ENCODE measurements at regions not wholly inside any gene's neighbourhood (a gene's known extent, or its start where the extent isn't known, plus 50 kb on each side); places are given as distances from the start of the nearest gene placed in this dataset.

DNA sequence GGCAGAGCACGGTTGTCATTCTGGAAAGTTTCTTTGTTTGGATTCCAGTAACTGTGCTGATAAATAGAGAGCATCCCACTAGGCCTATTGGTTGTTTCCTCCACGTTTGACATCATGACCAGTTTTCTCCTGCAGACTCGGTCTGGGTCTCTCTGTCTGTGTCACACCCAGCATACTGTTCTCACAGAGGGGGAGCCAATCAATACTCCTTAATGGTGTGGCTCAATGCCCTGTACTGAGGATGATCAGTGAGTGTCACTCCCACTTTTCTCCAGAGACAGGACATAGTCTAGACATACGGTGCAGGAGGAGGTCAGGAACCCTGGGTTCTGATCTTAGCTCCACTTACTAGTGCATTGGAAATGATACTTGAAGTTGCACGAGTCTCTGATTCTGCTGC, 88.2 kb upstream of the BLID start:
- no peak for DNase-seq
- intact Hi-C loops (cut with DNase I; ENCODE audit: low total_unique reads), result loop anchor here (5.0 kb wide), 1 partner anchor 547 kb away; no protein-coding TSS in a partner anchor
- Histone ChIP-seq H3K9me3 (no peaks in the 10 kb centered on the region), H3K27ac (no peak overlapping the region), H3K4me1 (peaks cover 4 to 47% (median 20%) of the 10 kb centered on the region in 4 donors), H3K27me3 (peaks cover 0 to 7% (median 0%) of the 10 kb centered on the region in 3 donors), H3K36me3 (no peaks in the 10 kb centered on the region), H3K4me3 (no peak overlapping the region)
- TF ChIP-seq POLR2AphosphoS5 (IDR thresholded peaks at IDR 0.05) (no peak), POLR2A (IDR thresholded peaks at IDR 0.05) (no peak), EP300 (IDR thresholded peaks at IDR 0.05) (no peak)
- TF ChIP-seq, protein P1, sequence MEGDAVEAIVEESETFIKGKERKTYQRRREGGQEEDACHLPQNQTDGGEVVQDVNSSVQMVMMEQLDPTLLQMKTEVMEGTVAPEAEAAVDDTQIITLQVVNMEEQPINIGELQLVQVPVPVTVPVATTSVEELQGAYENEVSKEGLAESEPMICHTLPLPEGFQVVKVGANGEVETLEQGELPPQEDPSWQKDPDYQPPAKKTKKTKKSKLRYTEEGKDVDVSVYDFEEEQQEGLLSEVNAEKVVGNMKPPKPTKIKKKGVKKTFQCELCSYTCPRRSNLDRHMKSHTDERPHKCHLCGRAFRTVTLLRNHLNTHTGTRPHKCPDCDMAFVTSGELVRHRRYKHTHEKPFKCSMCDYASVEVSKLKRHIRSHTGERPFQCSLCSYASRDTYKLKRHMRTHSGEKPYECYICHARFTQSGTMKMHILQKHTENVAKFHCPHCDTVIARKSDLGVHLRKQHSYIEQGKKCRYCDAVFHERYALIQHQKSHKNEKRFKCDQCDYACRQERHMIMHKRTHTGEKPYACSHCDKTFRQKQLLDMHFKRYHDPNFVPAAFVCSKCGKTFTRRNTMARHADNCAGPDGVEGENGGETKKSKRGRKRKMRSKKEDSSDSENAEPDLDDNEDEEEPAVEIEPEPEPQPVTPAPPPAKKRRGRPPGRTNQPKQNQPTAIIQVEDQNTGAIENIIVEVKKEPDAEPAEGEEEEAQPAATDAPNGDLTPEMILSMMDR (IDR thresholded peaks at IDR 0.05), result no peak
- 54 to 67% (median 57%) methylated on average over 5 of the region's 5 CpGs for WGBS, 5 donors

DNA sequence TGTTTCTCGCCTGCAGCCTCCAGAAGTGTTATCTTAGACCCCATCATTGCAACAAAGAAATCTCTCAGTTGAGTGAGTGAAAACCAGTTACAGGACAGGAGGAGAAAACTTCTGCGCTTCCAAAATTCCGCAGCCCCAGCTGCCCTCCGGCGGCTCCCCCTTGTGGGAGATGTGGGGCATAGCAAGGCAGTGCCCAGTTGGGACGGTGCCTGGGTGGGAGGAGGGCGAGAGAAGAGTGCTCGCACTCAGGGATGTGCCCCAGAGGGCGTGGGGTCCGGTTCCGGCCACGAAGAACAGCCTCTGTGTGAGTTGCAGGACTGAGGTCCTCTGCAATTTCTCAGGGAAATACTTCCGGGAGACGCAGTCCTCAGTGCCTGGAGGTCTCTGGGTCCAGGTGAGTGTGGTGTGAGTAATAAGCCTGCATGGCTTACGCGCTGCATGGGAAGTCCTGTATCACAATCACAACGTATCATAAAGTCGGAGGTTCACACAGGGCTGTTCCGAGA, 87.0 kb upstream of the BLID start:
- Histone ChIP-seq H3K36me3 (no peaks in the 10 kb centered on the region), H3K4me3 (peak overlapping the region; percentile 37 to 47 (median 40)), H3K27ac (peak overlapping the region in 4 of 5 donors; percentile 14 to 75 (median 56)), H3K27me3 (peaks cover 0 to 7% (median 0%) of the 10 kb centered on the region in 3 donors), H3K9me3 (no peaks in the 10 kb centered on the region), H3K4me1 (peaks cover 4 to 36% (median 20%) of the 10 kb centered on the region in 4 donors)
- WGBS, 5 donors, result 13 to 18% (median 16%) methylated on average over 19 of the region's 19 CpGs
- intact Hi-C loops (cut with DNase I; ENCODE audit: low total_unique reads), result loop anchor here (5.0 kb wide), 1 partner anchor 546 kb away; no protein-coding TSS in a partner anchor
- peak; percentile 66 to 82 for DNase-seq
- TF ChIP-seq, protein P1 (IDR thresholded peaks at IDR 0.05), result peak in 6 of 7 experiments; percentile 45 to 99 (median 90)
- TF ChIP-seq EP300 (IDR thresholded peaks at IDR 0.05) (no peak), POLR2A (IDR thresholded peaks at IDR 0.05) (no peak), POLR2AphosphoS5 (IDR thresholded peaks at IDR 0.05) (peak; percentile 28 to 52 (median 36))

DNA sequence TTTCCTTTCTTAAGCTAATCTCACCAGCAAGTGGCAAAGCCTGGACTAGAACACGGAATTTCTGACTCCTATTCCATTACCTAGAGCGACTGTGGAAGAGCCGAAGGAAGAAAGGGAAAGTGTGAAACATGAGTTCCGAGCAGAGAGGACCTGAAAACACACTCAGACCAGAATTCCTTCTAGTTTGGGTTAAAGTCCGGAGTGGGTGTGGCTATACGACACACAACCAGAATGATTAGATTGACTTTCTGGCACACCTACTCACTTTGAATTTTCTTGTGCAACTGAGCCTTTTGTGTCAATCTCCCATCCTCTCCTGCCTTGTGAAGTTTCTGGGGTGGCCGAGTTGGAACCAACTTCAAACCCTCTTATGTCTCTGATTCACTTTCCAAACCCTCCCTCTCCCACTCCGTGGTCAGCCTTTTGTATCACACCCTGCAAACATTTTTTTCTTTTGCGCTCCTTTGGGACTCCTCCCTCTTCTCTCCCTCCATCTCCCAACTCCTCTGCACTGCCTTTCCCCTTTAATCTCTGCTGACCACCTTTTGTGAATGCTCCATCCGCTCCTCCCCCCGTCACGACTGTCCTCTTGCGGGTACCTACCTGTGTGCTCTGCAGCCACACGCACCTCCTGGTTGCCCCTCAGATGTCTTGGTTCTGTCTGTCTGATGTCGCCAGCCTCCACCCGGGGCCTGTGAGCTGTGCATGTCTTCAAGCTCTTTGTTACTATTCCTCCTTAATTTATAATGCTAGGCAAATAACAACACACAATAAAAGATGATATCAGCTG, 86.3 kb upstream of the BLID start:
- Histone ChIP-seq H3K36me3 (no peaks in the 10 kb centered on the region), H3K4me1 (peaks cover 4 to 30% (median 18%) of the 10 kb centered on the region in 4 donors), H3K27me3 (peaks cover 0 to 7% (median 0%) of the 10 kb centered on the region in 3 donors), H3K9me3 (no peaks in the 10 kb centered on the region), H3K27ac (peak overlapping the region in 4 of 5 donors; percentile 14 to 75 (median 56)), H3K4me3 (peak overlapping the region; percentile 37 to 47 (median 40))
- intact Hi-C loops (cut with DNase I; ENCODE audit: low total_unique reads), result loop anchor here (5.0 kb wide), 1 partner anchor 545 kb away; no protein-coding TSS in a partner anchor
- WGBS, 5 donors, result 14 to 32% (median 20%) methylated on average over 16 of the region's 16 CpGs
- TF ChIP-seq EP300 (IDR thresholded peaks at IDR 0.05) (no peak), POLR2A (IDR thresholded peaks at IDR 0.05) (no peak), POLR2AphosphoS5 (IDR thresholded peaks at IDR 0.05) (peak in 1 of 3 donors; percentile 13)
- TF ChIP-seq, protein P1 (IDR thresholded peaks at IDR 0.05), result no peak
- DNase-seq, result peak in 1 of 2 donors; percentile 57

GRCh38 chr11:122201106-122201505, 85.1 kb upstream of the BLID start:
- peak overlapping the region in 1 of 4 donors; percentile 19 for H3K4me3 ChIP-seq
- intact Hi-C loops (cut with DNase I; ENCODE audit: low total_unique reads), result loop anchor here (5.0 kb wide), 1 partner anchor 544 kb away; no protein-coding TSS in a partner anchor
- H3K36me3 ChIP-seq, result no peaks in the 10 kb centered on the region
- TF ChIP-seq, protein P1 (IDR thresholded peaks at IDR 0.05), result no peak
- TF ChIP-seq EP300 (IDR thresholded peaks at IDR 0.05) (no peak), POLR2AphosphoS5 (IDR thresholded peaks at IDR 0.05) (no peak), POLR2A (IDR thresholded peaks at IDR 0.05) (no peak)
- 62 to 92% (median 90%) methylated on average over 4 of the region's 4 CpGs for WGBS, 5 donors
- H3K27me3 ChIP-seq, result peaks cover 0 to 7% (median 0%) of the 10 kb centered on the region in 3 donors
- DNase-seq, result no peak
- peak overlapping the region in 1 of 5 donors; percentile 67 for H3K27ac ChIP-seq
- peaks cover 4 to 33% (median 17%) of the 10 kb centered on the region in 4 donors for H3K4me1 ChIP-seq
- H3K9me3 ChIP-seq, result no peaks in the 10 kb centered on the region

Measured in stomach (tissue), 8 donors.